ENCODE measurements at regions not wholly inside any gene's neighbourhood (a gene's known extent, or its start where the extent isn't known, plus 50 kb on each side); places are given as distances from the start of the nearest gene placed in this dataset.

- TF ChIP-seq CTCF (conservative IDR thresholded peaks at IDR 0.05 in 1 of 2, IDR thresholded peaks at IDR 0.05 in 1 of 2; ENCODE audit: extremely low read depth in 1 of 2, insufficient read depth in 1 of 2, low read depth in 1 of 2, low read length in 2 of 2): no peak
- no peak for TF ChIP-seq EZH2 (IDR thresholded peaks at IDR 0.05; ENCODE audit: borderline replicate concordance, low read length)
These were observed 558.3 kb upstream of the GRIA3 start for GRCh38 chrX:122625821-122626220.

All from mammary epithelial cell (primary cell).